A549 (cell line): ENCODE measurements at regions not wholly inside any gene's neighbourhood (a gene's known extent, or its start where the extent isn't known, plus 50 kb on each side); places are given as distances from the start of the nearest gene placed in this dataset.
A peak's percentile ranks its signal among the peaks of the same experiment; 100 is the strongest.

Source experiments
- ATAC-seq, 2 experiments: fragments of 200-7000 bp in 1 of 2; fragments of >200 bp in 1 of 2; cut with Nextera tagmentation in 1 of 2; cut with Tn5 transposase in 1 of 2; 3 replicates each; pipeline versions ENCODE4 v1.8.0 to v1.9.1; 2018 to 2020; ENCODE audit warnings: mild to moderate bottlenecking in 1 of 2, moderate library complexity in 1 of 2
- CTCF ChIA-PET: fragments of 300-600 bp; sonication (Branson Sonifier 250); formaldehyde crosslinking; extraction: SDS; loops from one replicate; lab custom pipeline; 2021; ENCODE audit warnings: antibody characterized with exemption, inconsistent platforms; lab: Yijun Ruan, JAX
- POLR2A ChIA-PET: fragments of 350-600 bp; formaldehyde crosslinking; extraction: SDS; loops from one replicate; lab custom pipeline; 2021; ENCODE audit warnings: antibody characterized with exemption, inconsistent platforms; lab: Yijun Ruan, JAX
- DNase-seq, 2 experiments: peaks; one replicate each; pipeline versions ENCODE4 v3.0.0 to v3.0.0-alpha.2; 2011 to 2016; ENCODE audit warnings: low read depth in 1 of 2, low spot score in 1 of 2
- FAIRE-seq: peaks from 2 replicates; lab custom pipeline; 2011; peaks lifted over from hg19 to GRCh38; lab: Jason Lieb, UNC
- H3K27ac ChIP-seq, 2 experiments: fragments of >200 bp; sonication (Bioruptor Twin); formaldehyde crosslinking; 3 replicates each; pipeline ENCODE4 v1.5.1; 2016 to 2017
- H3K4me1 ChIP-seq: fragments of >200 bp; sonication (Bioruptor Twin); formaldehyde crosslinking; 3 replicates; pipeline ENCODE4 v1.6.1; 2016
- H3K4me2 ChIP-seq: fragments of >200 bp; sonication (Bioruptor Twin); formaldehyde crosslinking; 3 replicates; pipeline ENCODE4 v1.6.1; 2016
- H3K4me3 ChIP-seq: fragments of >200 bp; sonication (Bioruptor Twin); formaldehyde crosslinking; 3 replicates; pipeline ENCODE4 v1.5.1; 2016
- H3K9me3 ChIP-seq: fragments of >200 bp; sonication (Bioruptor Twin); formaldehyde crosslinking; 3 replicates; pipeline ENCODE4 v1.6.1; 2016
- BCL3 ChIP-seq: fragments of >200 bp; sonication (Bioruptor Twin); formaldehyde crosslinking; IDR thresholded peaks from 3 replicates; pipeline ENCODE4 v1.6.1; 2016
- CHD2 ChIP-seq: fragments of 150-350 bp; IDR thresholded peaks from 2 replicates; pipeline ENCODE4 v1.6.1; 2014; ENCODE audit warnings: low read length; ENCODE audit not compliant: partially characterized antibody
- EHF ChIP-seq: fragments of 250-450 bp; sonication (Bioruptor Pico); IDR thresholded peaks from 2 replicates; pipeline ENCODE4 v1.5.0; 2020; ENCODE audit warnings: mild to moderate bottlenecking
- EHMT2 ChIP-seq: fragments of 200-600 bp; sonication (generic); IDR thresholded peaks from 2 replicates; pipeline ENCODE4 v1.6.1; 2016; ENCODE audit warnings: antibody characterized with exemption, low read depth, mild to moderate bottlenecking, moderate library complexity
- ELK1 ChIP-seq: fragments of 150-350 bp; IDR thresholded peaks from 2 replicates; pipeline ENCODE4 v1.6.1; 2014; ENCODE audit warnings: low read depth, mild to moderate bottlenecking, low read length
- EP300 ChIP-seq, 2 experiments: fragments of >200 bp; sonication (Bioruptor Twin); formaldehyde crosslinking; IDR thresholded peaks; 2 replicates in 1 of 2; 3 replicates in 1 of 2; pipeline ENCODE4 v1.6.1; 2016 to 2017
- FOSB ChIP-seq: fragments of 250-450 bp; sonication (Bioruptor Pico); IDR thresholded peaks from 2 replicates; pipeline ENCODE4 v1.5.0; 2020; ENCODE audit warnings: mild to moderate bottlenecking, moderate library complexity
- FOSL2 ChIP-seq, 2 experiments: fragments of 450-650 bp in 1 of 2; fragments of >200 bp in 1 of 2; sonication (Bioruptor Twin) in 1 of 2; formaldehyde crosslinking; IDR thresholded peaks; 2 replicates each; pipeline versions ENCODE4 v1.5.0 to v1.6.1; 2016 to 2020; ENCODE audit warnings: mild to moderate bottlenecking in 1 of 2, moderate library complexity in 1 of 2
- HOXA7 ChIP-seq: fragments of 250-450 bp; sonication (Bioruptor Pico); IDR thresholded peaks from 2 replicates; pipeline ENCODE4 v1.5.0; 2020; ENCODE audit warnings: mild to moderate bottlenecking, moderate library complexity
- KDM5A ChIP-seq: fragments of 200-600 bp; sonication (generic); IDR thresholded peaks from 2 replicates; pipeline ENCODE4 v1.6.1; 2016; ENCODE audit warnings: antibody characterized with exemption, mild to moderate bottlenecking
- MAFK ChIP-seq: fragments of 450-650 bp; IDR thresholded peaks from 2 replicates; pipeline ENCODE4 v1.6.1; 2014; ENCODE audit not compliant: partially characterized antibody
- MAX ChIP-seq: IDR thresholded peaks from 2 replicates; pipeline ENCODE4 v1.6.1; 2012
- MAZ ChIP-seq: fragments of 150-350 bp; IDR thresholded peaks from 2 replicates; pipeline ENCODE4 v1.6.1; 2014; ENCODE audit warnings: antibody characterized with exemption, low read depth, low read length, borderline replicate concordance
- NPAS2 ChIP-seq: fragments of 250-450 bp; sonication (Bioruptor Pico); IDR thresholded peaks from 2 replicates; pipeline ENCODE4 v1.8.0; 2022; ENCODE audit warnings: mild to moderate bottlenecking, moderate library complexity, borderline replicate concordance
- NR3C1 ChIP-seq: fragments of >200 bp; sonication (Bioruptor Twin); formaldehyde crosslinking; IDR thresholded peaks from 3 replicates; pipeline ENCODE4 v1.6.1; 2017
- POLR2AphosphoS2 ChIP-seq: conservative IDR thresholded peaks from 2 replicates; pipeline ENCODE4 v1.6.1; 2012; ENCODE audit warnings: low read length, improper control_type of control experiment, inconsistent platforms
- RAD21 ChIP-seq, 2 experiments: fragments of >200 bp in 1 of 2; sonication (Bioruptor Twin) in 1 of 2; formaldehyde crosslinking in 1 of 2; IDR thresholded peaks in 1 of 2; conservative IDR thresholded peaks in 1 of 2; 2 replicates in 1 of 2; 3 replicates in 1 of 2; pipeline ENCODE4 v1.6.1; 2012 to 2018; ENCODE audit warnings: inconsistent platforms in 1 of 2
- RARB ChIP-seq: fragments of 250-450 bp; sonication (Bioruptor Pico); IDR thresholded peaks from 2 replicates; pipeline ENCODE4 v1.8.0; 2021; ENCODE audit warnings: mild to moderate bottlenecking, moderate library complexity
- RCOR1 ChIP-seq: fragments of 150-350 bp; IDR thresholded peaks from 2 replicates; pipeline ENCODE4 v1.6.1; 2014; ENCODE audit warnings: antibody characterized with exemption, low read length, low read depth
- ZNF302 ChIP-seq: fragments of 250-450 bp; sonication (Bioruptor Pico); IDR thresholded peaks from 2 replicates; pipeline ENCODE4 v1.9.0; 2021; ENCODE audit warnings: inconsistent platforms, mild to moderate bottlenecking, moderate library complexity
- WGBS: methylation state at CpG from one replicate; pipeline ENCODE4 v1.1.6; 2017; ENCODE audit errors: missing lambda C conversion rate; 5-methylcytosine and 5-hydroxymethylcytosine counted together
- TF ChIP-seq, protein P1 (sequence below): fragments of >200 bp; sonication (Bioruptor Twin); formaldehyde crosslinking; IDR thresholded peaks from 2 replicates; pipeline ENCODE4 v1.6.1; 2016

DNA sequence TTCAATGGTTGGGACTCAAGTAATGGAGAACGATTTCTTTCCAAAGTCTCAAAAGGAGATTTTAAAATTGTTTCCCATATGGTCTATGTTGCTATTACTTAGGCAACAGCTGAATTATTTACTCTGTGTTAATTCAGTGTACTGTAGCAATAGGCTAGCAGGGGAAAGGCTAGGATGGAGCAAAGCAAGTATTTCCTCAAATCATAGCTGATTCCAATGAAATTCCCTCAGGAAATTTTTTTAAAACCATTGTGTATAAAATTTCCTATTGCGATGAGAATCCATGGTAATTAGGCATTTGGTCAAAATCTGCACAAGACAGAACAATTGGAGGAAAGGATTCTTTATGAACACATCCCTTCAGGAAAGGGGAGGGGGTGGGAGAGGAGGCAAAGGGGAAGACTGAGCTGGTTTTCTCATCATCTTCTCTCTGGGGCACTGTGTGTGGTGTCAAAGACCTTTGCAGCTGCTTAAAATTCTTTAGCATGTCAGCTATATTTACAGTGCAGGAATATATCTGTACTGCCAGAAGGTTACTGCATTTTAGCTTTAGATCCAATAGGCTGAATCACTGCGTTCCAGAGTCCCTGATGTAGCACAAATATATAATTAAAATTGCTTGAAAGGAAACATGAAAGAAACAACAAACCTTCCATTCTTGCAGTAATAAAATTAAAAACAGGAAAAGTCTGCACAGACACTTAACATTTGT lies 95.3 kb downstream of the ZNF608 start:
- peak overlapping the region; percentile 52 for H3K4me3 ChIP-seq
- peak overlapping the region; percentile 78 to 92; a peak in 5 of 6 replicates for H3K27ac ChIP-seq
- POLR2A ChIA-PET = interaction anchor here (1.0 kb wide), 1 partner anchor 97 kb away, joined by 4 read pairs; no protein-coding TSS in a partner anchor
- FAIRE-seq = no peak
- peak in 1 of 2 experiments; percentile 42; a peak in 3 of 6 replicates for ATAC-seq
- H3K4me1 ChIP-seq = peaks cover 31% of the 10 kb centered on the region
- TF ChIP-seq MAZ (no peak), MAX (no peak), RARB (CRISPR knock-in tag) (no peak), HOXA7 (no peak), KDM5A (no peak), CHD2 (no peak), EP300 (IDR thresholded peaks at IDR 0.05) (no peak), RAD21 (conservative IDR thresholded peaks at IDR 0.05 in 1 of 2, IDR thresholded peaks at IDR 0.05 in 1 of 2) (no peak), EHF (CRISPR knock-in tag) (no peak), FOSB (no peak), ELK1 (no peak), NR3C1 (no peak), BCL3 (no peak), EHMT2 (no peak), RCOR1 (no peak), ZNF302 (CRISPR knock-in tag) (no peak), MAFK (no peak), NPAS2 (no peak), POLR2AphosphoS2 (no peak), FOSL2 (IDR thresholded peaks at IDR 0.05) (no peak), FOSL2 (CRISPR knock-in tag; IDR thresholded peaks at IDR 0.05) (no peak)
- TF ChIP-seq, all 56 proteins: peak for 0
- DNase-seq = no peak
- peak overlapping the region; percentile 78 for H3K4me2 ChIP-seq
- WGBS = 52% methylated on average over 3 of the region's 3 CpGs
- CTCF ChIA-PET = interaction anchor here (1.0 to 1.2 kb wide), 2 partner anchors 13 to 54 kb away, joined by 3 to 5 read pairs; no protein-coding TSS in a partner anchor
- H3K9me3 ChIP-seq = no peaks in the 10 kb centered on the region

GRCh38 chr5:124650147-124650561 lies 96.3 kb downstream of the ZNF608 start:
- no peak overlapping the region; a peak in 1 of 6 replicates for H3K27ac ChIP-seq
- 52% methylated on average over 4 of the region's 4 CpGs for WGBS
- no peaks in the 10 kb centered on the region for H3K9me3 ChIP-seq
- no peak overlapping the region for H3K4me3 ChIP-seq
- no peak for FAIRE-seq
- no peak for ATAC-seq
- CTCF ChIA-PET = interaction anchor here (1.2 kb wide), 1 partner anchor 53 kb away, joined by 3 read pairs; no protein-coding TSS in a partner anchor
- H3K4me2 ChIP-seq = no peak overlapping the region
- H3K4me1 ChIP-seq = peaks cover 26% of the 10 kb centered on the region
- TF ChIP-seq, protein P1, sequence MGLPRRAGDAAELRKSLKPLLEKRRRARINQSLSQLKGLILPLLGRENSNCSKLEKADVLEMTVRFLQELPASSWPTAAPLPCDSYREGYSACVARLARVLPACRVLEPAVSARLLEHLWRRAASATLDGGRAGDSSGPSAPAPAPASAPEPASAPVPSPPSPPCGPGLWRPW = no peak
- no peak for DNase-seq
- POLR2A ChIA-PET = no interaction called here
